HG02571 (cell line): ENCODE measurements at regions not wholly inside any gene's neighbourhood (a gene's known extent, or its start where the extent isn't known, plus 50 kb on each side); places are given as distances from the start of the nearest gene placed in this dataset.
A peak's percentile ranks its signal among the peaks of the same experiment; 100 is the strongest.

Source experiments
- ATAC-seq: cut with Tn5 transposase; IDR thresholded peaks from one replicate; pipeline ENCODE4 v1.9.1; 2021; ENCODE audit warnings: mild to moderate bottlenecking, moderate library complexity; ENCODE audit not compliant: unreplicated experiment

DNA sequence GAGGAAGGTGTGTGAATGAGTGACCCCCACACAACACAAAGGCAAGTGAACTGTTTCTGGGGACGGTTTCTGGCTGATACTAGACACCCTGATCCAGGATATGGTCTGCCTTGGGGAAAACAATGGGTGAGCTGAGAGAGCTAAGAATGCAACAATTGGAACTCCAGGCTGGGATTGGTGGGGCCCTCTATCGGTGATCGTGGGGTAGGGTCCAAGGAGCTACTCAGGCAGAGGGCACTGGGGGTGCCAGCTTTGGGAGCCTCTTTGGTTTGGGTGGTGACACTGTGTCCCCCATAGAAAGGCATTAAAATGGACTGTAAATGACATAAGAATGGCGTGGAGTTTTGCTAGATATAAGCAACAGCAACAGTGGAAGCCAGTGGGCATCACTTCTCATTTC is 439.1 kb downstream of the DMAC1 start:
- no peak for ATAC-seq

DNA sequence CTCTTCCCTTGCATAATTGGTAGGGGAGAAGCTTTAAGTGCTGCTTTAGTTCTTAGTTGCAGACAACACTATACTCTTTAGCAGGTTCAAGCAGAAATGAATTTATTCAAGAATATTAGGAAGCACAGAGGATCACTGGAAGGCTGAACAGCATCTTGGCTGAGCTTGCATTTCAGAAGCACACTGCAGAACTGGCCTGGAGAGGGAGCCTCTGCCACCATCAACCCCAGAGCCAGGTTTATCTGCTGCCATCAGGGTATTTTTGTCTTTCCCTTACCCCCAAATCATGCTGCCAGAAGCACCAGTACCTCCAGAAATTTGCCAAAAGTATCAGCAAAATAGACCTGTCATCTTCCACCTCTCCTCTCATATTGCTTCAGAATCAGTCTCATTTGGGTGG is 440.7 kb downstream of the DMAC1 start:
- no peak for ATAC-seq

DNA sequence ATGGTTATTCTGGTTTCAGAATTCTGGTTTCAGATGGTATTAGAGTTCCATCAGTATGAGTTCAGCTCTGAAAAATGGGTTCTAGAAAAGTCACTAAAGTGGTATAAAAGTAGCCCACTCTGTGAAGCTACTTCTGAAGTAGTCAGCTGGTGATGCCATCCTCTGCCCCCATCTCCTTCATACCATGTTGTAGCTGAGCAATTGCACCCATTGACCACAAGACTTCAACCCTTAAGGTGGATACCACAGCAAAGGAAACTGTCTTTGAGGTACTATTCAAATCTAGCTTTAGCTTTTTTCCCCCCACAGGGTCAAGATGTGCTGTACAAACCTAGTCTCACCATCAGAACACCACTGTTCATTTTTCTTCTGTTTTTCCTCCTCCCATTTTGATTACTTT is 444.9 kb downstream of the DMAC1 start:
- no peak for ATAC-seq

DNA sequence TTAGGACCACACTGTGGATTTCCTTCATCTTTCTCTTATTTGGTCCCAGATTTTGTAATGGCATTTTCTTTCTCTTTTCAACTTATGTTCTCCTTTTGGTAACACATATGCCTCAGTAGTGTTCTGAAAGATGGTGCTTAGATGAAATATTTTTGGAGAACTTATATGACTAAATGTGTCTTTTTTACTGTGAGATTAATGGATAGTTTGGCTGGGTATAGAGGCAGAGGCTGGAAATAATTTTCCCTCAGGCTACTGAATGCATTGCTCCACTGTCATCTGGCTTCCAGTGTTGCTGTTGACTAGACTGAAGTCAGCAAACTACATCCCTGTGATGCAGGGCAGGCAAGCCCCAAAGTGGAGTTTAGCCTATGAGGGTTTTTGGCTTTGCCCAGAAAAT is 450.9 kb downstream of the DMAC1 start:
- no peak for ATAC-seq

DNA sequence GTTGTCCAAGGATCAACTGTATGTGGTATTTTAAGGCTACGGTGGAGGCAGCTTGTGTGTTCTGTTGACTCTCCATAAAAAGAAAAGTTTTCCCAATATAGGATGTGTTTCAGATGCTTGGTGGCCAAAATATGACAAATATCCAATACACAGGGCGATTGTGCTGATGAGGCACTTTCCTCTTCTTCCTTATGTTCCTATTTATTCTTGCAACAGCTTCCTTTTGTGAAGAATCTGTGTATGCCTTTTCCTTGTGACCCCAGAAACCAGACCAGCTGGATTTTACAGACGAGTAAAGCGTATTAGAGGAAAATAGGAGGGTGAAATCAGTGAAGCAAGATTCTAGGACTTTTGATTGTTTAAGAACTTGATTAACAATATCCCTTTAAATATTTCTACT is 452.0 kb downstream of the DMAC1 start:
- no peak for ATAC-seq

DNA sequence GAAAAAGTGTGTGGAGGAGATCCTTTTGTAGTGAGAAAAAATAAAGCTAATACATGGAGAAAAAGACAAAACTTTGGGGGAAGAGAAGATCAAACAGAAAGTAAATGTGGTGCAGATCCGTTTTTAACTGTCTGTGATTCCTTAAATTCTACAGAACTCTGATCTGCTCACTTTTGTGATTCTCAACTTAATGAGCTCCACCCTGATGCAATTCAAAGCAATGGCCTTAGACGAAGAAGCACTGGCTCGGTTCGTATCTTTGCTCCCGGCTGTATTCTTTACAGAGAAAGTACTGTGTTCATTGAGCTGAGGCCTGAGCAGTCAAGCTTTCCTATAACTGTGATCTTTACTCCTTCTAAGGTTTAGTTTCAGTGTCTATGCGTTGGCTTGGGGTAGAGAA is 453.4 kb downstream of the DMAC1 start:
- ATAC-seq: no peak

DNA sequence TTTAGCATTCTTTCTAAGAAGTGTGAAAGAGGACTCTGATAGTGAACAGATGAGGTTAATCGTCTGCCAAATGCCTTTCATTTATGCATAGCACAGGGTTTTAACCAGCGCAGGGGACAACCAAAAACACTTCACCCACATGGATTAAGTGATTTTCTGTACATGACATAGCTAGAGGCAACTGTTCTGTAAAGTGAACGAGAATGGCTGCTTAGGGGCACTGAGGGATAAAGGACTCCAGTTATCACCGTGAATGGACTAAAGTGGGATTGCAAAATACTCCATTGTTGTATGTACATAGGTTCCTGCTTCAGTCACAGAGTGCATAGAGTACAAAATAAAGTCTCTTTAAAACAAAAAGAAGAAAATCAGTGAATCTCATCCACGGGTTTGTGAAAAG is 456.8 kb downstream of the DMAC1 start:
- no peak for ATAC-seq

DNA sequence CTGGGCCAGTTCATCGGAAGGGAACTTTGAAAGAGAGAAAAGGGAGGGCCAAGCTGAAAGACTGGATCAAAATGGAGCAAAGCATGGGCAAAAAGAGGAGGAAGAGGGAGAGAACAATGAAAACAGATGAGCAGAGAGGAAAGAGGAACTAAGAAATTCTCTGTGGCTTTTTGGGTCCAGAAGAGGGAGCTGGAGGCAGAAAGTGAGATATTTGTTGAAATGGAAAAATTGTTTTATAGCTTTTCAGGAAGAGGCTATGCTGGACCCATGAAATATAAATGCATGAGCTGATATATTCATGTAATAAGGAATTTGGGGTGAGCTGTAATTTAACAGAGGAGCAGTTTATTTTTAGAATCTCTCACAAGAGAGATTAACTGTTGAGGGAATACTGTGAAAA is 457.3 kb downstream of the DMAC1 start:
- ATAC-seq: peak; percentile 71

DNA sequence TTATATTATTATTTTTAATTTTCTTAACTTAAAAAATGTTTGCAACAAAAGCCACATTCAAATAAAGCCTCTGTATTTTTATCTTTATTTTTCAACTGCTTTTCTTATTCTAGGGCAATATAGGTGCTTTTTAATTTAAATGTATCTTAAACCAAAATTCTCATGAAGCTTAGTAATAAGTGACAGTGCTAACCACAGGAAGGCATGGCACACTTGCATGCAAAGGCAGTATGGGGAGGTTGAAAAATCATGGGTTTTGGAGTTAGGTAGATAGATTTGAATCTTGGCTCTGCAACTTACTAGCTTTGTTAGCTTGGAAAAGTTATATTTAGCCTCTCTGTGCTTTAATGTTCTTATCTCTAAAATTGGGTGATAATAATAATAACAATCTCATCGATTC is 458.0 kb downstream of the DMAC1 start:
- no peak for ATAC-seq

DNA sequence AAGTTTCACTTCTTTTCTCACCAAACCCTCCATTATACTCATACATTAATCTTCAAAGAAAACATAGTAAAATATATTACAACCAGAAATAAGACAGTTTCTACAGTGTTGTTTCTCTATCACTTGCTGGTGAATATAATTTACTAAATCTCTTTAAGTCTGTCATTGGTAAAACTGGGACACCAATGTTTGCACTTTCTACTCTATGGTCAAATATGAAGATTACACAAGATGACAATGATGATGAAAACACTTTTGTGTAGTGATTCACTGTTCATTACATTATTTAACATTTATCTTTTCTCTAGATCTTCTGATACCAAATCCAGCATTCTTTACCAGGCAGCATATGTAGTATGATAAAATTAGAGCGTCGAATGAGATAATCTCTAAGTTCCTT is 459.1 kb downstream of the DMAC1 start:
- no peak for ATAC-seq

DNA sequence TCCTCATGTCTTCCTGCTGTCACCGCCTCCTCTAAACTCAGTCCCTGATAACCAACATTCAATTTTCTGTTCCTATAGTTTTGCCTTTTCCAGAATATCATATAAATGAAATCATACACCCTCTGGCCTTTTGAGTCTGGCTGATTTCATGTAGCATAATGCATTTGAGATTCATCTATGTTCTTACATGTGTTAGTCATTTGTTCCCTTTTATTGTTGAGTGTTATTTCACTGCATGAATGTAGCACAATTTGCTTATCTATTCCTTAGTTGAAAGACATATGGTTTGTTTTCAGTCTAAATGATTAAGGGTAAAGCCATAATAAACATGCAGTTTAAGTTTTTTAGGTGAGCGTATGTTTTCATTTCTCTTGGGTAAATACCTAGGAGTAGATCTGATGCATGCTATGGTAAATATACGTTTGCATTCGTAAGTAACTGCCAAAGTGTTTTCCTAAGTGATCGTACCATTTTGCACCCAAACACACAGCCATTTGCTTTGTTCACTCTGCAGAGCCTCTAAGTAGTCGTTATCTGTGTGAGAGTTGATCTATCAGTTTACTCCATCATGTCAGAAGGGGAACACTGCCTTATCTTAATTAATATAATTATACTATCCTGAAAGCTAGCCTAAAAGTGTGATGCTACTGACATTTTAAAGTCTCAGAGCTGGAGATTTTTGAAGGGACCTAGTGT is 460.8 kb downstream of the DMAC1 start:
- ATAC-seq: no peak

DNA sequence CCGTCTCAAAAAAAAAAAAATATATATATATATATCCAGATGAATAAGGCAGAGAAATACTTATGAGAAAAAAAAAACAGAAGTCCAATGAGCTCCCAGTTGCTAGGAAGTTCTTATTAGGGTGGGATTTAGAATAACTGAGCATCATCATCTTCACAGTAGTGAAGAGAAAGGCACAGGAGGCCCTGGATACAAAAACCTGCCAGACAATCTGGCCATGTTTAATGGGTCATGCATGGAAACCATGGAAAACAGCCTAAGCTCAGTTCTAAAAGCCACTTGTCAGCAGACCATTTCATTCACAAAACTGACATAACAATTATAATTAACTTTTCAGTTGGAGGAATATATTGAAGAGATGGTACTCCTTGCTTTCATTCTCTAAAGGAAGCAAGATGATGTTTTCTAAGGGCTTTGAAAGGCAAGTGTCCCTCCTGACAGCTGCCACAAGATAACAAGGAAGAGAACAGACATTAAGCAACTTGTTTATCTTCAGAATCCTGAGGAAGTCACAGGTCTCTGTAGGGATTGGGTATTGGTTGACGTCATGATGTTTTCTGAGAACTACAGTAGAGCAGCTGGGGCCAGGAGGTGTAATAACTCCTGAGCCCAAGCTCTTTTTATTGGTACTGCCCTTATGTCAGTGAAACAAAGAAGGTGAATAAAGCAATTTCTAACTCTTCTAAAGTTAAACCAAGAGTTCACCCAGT is 463.1 kb downstream of the DMAC1 start:
- no peak for ATAC-seq

DNA sequence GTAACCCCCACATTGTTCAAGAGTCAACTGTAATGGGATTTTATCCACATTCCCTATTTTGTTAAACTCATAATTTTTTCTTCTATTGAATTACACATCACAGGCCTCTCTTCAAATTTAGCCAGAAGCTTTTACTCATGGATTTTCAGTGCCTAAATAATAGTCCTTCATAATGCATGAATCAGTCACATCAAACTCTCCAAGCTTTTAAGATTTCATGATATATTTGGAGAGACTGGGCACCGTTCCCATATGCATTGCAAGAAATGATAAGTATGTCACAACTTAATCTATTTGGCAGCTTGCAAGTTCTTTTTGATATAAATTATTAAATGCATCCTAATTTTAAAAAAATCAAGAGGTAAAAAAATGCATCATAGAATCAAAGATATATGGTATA is 465.9 kb downstream of the DMAC1 start:
- no peak for ATAC-seq

DNA sequence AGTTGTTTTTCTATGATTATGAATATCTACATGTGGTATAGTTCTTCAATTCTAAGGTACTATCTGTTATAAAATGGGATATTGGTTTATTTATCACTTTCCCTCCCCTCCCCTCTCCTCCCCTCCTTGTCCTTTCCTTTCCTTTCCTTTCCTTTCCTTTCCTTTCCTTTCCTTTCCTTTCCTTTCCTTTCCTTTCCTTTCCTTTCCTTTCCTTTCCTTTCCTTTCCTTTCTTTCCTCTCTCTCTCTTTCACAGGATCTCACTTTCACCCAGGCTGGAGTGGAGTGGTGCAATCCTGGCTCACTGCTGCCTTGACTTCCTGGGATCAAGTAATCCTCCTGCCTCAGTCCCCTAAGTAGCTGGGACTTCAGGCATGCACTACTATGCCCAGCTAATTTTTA is 466.8 kb downstream of the DMAC1 start:
- no peak for ATAC-seq

DNA sequence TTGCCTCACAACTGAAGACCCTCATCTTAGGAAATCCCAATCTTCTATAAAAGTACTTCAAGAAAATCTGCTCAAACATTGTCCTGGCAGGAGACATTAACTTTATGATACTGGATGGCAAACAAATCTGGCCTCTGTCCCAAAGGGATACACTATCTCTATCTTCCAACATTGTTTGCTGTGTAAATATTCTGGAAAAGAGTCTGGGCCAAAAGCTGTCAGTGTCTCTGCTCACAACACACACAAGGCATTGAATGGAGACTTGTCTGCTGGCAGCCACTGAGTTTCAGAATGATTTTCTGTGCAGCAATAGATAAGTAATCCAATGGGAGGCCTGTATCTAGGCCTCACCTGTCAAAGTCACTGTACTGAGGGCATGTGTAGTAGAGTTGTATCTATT is 471.1 kb downstream of the DMAC1 start:
- ATAC-seq: no peak

DNA sequence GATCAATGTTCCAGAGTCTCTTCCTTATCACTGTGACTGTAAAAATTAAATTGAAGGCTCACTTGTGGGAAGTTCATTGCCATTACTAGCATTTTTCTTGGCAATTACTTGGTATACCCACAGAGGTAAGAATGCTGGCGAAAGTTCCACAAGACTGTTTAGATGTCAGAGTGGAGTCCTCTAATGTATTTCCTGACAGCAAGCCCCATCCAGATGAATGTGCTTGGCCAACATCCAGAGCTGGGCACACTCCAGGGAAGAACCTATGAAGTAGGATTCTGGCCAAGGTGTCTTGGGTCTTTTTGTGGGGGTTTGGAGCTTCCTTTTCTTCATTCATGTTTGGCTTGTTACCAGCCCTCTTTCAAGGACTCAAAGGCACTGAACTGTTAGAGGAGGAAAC is 473.6 kb downstream of the DMAC1 start:
- ATAC-seq: no peak

DNA sequence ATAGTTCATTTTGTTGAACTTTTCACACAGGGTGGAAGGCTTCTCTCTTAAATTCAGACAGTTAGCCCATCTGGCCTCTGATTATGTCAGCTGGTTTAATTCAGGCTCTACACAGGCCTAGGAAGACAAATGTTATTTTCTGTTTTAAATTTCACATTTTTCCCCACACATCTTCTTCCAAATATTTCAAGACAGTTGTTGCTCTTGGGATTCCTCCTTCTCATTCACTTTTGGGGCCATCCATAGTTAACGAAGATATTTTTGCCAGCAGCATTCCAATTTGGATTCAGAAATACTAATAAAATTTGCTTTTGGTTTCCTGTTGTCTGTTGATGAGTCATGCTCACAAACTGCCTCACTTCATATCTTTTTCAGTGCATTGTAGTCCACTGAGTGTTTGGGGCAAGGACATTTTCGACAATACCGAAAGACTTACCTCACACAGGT is 475.4 kb downstream of the DMAC1 start:
- ATAC-seq: no peak

DNA sequence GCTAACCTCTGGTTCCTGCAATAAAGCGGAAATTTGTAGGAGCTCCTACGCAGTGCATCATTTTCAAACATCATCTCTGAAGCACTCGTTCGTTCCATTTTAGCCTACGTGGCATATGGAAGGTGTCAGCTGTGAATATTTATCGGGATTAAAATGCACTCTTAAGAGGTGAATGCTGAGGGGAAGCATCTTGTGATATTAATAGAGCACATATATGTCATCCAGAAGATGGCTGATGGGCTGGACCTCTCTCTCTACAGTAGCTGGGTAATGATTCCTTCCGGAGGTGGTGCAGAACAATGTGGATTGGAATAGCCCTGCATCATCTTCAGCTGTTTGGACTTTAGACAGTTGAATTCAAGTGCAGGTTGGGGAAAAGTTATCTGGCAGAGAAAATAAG is 478.7 kb downstream of the DMAC1 start:
- no peak for ATAC-seq

DNA sequence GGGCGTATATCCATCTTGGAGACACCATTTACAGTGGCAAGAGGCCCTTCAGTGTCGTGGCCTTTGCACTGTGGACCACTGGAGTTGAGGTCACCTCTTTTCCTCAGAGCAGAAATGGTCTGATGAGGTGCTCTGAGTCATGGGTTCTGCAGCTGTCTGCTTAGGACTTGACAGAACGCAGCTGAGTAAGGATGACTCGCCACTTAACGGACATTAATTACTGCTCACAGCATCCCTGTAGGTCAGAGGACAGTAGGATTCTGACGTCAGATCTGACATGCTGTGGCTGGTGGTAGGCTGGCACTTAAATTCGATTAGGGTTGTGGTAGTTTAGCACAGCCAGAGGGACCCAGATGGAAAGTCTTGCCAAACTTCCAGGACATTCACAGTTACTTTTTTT is 479.4 kb downstream of the DMAC1 start:
- no peak for ATAC-seq

DNA sequence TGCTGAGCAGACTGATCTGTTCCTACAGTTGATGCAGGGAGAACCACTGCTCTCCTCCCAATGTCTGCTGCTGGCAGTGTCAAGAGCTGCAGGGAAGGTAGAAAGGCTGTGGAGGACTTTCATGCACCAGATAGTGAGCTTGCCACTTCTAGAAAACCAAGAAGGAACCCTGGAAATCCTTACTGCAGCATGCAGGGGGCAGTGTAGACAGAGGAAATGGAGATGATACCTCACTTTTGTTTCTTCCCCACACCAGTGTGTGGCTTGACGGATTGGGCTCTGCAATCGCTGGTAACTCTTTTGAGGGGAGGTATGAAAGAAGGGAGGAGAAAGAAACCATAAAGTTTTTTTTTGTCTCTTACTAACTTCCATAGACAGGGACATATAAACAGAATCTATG is 480.7 kb downstream of the DMAC1 start:
- no peak for ATAC-seq

DNA sequence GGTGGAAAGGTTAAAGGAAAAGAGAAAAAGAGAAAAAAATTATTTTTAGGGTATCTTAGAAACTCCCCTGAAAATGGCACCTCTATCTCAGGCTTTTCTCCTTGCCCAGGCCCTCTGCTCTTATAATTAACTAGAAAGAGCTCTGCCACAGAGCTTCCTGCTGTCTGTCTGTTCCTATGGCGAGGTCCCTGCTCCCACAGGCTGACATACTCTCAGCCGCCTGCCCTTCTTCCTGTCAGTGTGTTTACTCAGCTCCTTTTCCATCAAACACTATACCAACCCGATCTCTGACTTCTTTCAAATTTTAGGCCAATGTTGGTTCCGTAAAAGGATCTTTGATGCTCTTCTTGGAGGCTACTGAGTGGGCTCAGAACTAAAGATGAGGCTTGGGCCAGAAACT is 482.6 kb downstream of the DMAC1 start:
- no peak for ATAC-seq

DNA sequence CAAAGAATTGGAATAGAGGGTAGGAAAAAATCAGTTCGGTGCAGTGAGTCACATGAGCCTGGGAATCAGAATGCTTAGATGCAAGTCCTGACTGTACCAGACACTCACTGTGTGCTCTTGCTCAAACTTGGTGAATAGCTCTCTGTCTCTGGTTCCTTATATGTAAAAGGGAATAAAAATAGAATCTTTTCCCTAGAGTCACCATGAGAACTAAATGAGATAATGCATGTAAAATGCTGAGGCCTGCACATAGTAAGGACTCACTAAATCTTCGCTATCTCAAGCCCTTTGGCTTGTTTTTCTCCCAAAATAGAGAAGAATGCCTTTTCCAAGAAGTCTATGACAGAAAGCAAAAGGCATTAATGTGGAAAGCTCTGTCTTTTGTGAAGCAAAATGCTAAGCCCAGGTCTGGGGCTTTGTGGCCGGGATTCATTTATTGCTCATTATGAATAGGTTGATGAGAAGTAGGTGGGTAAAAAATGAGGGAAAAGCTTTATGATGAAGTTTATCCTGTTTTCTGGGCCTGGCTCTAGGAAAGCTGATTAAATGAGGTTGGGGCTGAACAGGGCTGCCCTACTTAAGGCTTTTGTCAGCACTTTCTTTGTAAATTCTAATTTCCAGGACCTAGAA is 483.3 kb downstream of the DMAC1 start:
- no peak for ATAC-seq
